Testis (tissue), 2 donors: ENCODE measurements at regions not wholly inside any gene's neighbourhood (a gene's known extent, or its start where the extent isn't known, plus 50 kb on each side); places are given as distances from the start of the nearest gene placed in this dataset.

Experiments used
- POLR2A ChIP-seq: fragments of 450-650 bp; IDR thresholded peaks from one replicate; pipeline ENCODE4 v1.6.1; 2017; ENCODE audit warnings: antibody characterized with exemption, mild to moderate bottlenecking, moderate library complexity
- TF ChIP-seq, protein P1 (sequence below), 3 experiments: fragments of 450-650 bp in 2 of 3; fragments of 200-600 bp in 1 of 3; sonication (generic) in 1 of 3; IDR thresholded peaks; one replicate each; pipeline ENCODE4 v1.5.1; 2016 to 2019; ENCODE audit warnings: antibody characterized with exemption in 3 of 3, mild to moderate bottlenecking in 2 of 3, moderate library complexity in 1 of 3

DNA sequence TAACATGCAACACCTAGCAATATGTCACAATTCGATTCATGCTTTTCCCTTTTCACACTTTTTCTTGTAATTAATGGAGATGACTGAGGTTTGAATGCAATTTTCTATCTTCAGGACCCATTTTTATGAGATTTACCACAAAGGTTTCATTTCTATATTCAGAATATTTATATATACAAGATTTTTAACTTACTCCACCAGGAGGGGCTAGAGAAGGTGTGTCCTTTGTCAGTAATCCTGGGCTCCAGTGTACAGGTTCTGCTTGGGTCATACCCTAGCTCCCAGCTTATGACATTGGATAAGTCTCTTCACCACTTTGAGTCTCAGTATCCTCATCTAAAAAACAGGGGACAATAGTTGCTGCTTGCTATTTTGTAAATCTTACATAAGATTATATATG is 95.7 kb upstream of the SLC24A5 start:
- TF ChIP-seq, protein P1, sequence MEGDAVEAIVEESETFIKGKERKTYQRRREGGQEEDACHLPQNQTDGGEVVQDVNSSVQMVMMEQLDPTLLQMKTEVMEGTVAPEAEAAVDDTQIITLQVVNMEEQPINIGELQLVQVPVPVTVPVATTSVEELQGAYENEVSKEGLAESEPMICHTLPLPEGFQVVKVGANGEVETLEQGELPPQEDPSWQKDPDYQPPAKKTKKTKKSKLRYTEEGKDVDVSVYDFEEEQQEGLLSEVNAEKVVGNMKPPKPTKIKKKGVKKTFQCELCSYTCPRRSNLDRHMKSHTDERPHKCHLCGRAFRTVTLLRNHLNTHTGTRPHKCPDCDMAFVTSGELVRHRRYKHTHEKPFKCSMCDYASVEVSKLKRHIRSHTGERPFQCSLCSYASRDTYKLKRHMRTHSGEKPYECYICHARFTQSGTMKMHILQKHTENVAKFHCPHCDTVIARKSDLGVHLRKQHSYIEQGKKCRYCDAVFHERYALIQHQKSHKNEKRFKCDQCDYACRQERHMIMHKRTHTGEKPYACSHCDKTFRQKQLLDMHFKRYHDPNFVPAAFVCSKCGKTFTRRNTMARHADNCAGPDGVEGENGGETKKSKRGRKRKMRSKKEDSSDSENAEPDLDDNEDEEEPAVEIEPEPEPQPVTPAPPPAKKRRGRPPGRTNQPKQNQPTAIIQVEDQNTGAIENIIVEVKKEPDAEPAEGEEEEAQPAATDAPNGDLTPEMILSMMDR (IDR thresholded peaks at IDR 0.05): no peak
- no peak for TF ChIP-seq POLR2A
